H4 (cell line): ENCODE measurements at regions not wholly inside any gene's neighbourhood (a gene's known extent, or its start where the extent isn't known, plus 50 kb on each side); places are given as distances from the start of the nearest gene placed in this dataset.
A peak's percentile ranks its signal among the peaks of the same experiment; 100 is the strongest.

Experiments used
- DNase-seq: peaks from one replicate; pipeline ENCODE4 v3.0.0-alpha.2; 2015; ENCODE audit warnings: low spot score

DNA sequence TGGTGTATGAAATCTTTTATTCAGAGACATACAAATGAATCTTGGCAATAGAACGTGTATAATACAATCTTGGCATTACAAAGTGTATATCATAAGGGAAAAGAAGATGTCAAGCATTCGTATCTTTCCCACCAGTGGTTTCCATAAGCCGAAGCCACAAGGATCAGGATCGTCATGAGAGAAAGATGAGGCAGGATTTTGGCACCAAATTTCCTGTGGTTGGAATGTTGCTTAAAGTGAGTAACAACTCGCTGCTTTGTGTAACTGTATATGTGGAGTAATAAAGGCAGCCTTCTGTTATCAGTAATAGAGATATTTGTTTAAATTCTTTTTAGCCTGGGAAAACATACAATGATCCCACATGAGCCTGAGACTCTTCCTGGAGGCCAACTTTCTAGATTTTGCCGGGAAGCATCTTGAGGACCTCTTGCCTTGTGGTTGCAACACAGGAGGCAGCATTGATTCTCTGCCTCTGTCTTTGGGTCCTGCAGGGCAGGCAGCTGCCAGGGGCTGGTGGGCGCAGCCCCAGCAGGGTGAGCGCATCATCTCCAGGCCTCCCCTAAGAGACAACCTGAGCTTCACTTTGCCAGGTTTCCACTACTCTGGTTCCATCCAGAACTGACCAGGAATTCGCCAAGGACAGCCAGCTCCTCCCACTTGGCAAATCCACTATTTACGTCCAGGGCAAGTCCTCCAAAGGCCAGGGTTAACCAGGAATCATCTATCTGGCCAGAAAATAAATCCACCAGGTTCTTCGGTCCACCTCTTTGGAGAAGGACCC, 230.9 kb upstream of the SULF2 start:
- DNase-seq: peak; percentile 91

DNA sequence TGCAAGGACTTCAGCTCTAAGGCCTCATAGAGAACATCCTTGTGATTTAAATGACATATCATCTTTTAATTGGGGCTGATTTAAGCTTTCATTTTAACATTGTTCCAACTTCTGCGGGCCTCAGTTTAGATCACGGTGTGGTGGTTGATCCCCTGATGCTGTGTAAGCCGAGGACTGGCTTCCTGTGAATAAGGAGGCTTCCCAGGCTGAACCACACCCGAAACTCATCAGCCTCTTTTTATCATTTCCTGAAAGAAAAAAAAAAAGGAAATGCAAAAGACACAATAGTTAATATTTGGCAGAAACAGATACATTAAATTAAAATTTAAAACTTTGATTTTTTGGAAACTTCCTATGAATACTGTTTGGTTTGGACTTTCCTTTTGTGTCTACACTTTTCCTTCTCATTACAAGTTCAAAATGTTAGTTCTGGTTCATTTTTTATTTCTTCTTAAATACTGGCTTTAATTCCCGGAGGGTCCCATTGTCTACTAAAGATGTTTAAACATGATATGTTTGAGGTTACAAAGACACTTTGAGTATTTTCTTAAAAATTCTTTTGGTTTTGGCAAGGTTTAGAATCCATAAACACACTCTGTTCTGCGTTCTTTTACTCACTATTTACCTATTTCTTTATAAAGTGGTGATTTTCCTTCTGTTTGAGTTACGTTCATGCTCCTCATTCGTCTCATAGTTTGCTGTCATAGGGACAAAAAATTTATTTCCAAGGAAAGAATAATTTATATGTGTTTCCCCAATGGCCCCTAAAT, 230.0 kb upstream of the SULF2 start:
- DNase-seq: peak; percentile 42

- peak; percentile 76 for DNase-seq
Observed at GRCh38 chr20:48012401-48012974, 227.2 kb upstream of the SULF2 start.

- DNase-seq: no peak
Observed at GRCh38 chr20:48011025-48011424, 225.7 kb upstream of the SULF2 start.

- DNase-seq: no peak
Observed at GRCh38 chr20:48010623-48011022, 225.3 kb upstream of the SULF2 start.

DNA sequence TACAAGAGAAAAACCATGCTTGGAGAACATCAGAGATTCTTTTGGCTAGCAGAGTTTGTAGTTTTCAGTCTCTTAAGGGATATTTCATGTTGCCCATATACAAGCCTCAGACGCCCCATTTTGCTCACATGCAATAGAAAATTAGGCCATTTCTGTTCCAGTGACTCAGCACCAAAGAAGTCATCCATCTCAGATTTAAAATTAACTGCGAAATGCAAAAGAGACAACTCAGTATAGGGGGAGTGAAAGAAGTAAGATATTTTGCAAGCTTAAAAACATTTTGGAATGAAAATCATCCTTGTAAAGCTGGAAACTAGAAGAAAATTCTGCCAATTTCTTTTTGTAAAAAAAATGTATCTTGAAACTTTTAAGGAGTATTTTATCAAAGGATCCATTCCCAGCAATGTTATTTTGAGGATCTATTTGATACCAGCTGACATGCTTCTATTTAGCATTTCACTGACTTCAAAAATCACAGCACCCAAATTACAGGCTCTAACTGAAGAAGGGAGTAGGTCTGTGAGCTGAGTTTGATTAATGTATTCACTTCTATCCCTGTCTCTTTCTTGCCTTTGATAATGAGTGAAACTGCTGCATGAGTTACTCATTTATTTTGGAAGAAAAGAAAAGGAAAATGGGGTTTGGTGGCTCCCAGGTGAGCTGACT, 223.7 kb upstream of the SULF2 start:
- no peak for DNase-seq

DNA sequence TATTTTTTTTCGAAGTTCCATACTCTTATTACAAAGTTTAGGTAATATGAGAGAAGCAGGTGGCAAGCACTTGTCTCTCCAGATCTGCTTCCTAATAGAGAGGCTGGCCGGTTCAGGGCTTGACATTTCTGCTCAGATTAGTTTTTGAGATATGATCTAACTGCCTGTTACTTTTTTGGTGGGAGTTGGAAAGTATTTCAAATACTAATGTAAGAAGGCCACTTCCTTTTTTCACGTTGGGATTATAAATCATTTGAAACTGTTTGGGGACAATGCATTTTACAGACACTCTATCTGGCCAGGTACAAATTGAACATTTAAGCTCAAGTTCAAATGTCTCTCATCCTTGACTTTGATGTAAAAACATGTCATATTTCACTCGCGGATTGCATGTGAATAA, 222.1 kb upstream of the SULF2 start:
- DNase-seq: no peak

DNA sequence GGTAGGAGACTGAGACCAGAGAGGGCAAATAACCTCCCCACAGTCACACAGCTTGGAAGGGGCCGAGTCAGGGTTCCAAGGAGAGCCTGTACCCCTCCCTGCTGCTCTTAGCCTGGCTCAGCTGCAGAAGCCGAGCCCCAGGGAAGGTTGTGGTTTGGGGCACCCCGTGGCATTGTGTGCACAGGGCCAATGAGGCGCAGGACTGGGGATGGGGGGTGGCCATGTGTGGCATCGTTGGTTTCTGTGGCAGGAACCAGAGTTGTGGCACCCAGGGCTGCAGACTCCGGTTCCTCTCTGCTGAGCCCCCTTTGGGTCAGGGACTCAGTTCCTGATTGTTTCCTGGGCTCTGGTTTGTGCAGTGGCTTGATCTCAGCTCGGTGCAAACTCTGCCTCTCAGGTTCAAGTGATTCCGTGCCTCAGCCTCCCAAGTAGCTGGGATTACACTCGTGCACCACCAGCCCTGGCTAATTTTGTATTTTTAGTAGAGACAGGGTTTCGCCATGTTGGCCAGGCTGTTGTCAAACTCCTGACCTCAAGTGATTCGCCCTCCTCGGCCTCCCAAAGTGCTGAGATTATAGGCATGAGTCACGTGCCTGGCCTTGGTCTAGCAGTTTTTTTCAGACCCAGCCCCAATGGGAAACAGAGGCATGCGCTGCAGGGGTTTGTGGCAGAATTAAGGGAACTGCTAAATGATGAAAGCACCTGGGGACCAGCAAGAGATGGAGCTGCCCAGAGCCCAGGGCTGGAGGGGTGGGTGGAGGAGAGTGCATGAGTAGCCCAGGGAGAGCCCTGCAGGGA, 221.0 kb upstream of the SULF2 start:
- no peak for DNase-seq

- no peak for DNase-seq
Observed at GRCh38 chr20:48003021-48003420, 217.7 kb upstream of the SULF2 start.

GRCh38 chr20:48002517-48002970, 217.3 kb upstream of the SULF2 start:
- DNase-seq: peak; percentile 22

GRCh38 chr20:47999166-47999565, 213.9 kb upstream of the SULF2 start:
- DNase-seq: no peak

- no peak for DNase-seq
Observed at GRCh38 chr20:47998736-47999135, 213.5 kb upstream of the SULF2 start.

- DNase-seq: no peak
Observed at GRCh38 chr20:47995661-47996060, 210.4 kb upstream of the SULF2 start.

DNA sequence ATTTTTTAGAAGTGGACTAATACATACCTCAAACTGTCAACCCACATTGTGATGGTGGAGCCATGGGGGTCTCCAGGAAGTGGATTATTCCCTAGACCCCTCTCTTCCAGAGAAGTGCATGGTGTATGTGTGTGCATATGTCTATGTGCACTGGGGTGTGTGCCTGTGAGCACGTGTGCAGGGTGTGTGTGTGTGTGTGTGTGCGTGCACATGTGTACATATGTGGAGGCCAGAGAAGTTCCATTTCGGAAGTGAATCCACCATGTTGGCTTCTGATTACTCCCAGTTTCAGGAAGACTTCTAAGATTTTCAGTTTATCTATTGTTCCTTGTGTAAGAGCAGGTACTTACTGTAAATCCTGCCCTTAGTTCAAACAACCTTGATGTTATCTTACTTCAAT, 208.5 kb upstream of the SULF2 start:
- no peak for DNase-seq

- no peak for DNase-seq
Observed at GRCh38 chr20:47993035-47993755, 207.9 kb upstream of the SULF2 start.

DNA sequence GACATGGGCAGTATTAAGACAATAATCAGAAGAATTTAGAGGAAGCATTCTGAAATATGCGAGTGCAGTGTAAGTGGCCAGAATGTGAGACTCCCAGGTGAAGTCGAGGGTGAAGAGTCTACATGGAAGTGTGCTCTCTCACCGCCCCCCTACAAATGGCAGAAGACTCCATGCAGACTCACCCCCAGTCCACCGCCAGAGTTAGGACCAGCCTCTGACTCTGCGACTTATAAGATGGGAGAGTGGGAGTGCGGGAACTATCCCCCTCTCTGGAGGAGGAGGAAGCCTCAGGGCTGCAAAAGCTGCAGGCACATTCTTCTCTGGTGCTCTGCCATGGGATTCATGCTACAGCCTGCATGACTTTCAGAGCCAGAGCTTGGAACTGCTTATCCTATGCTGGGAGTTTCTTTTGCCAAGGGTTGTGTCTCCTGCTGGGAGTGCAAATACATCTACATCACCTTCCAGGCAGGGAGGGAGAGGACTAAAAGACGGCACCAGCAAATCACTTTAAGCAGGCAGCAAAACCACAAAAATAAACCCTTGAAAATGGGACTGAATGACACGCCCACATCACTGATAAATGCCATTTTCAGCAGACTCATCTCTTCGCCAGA, 206.7 kb upstream of the SULF2 start:
- no peak for DNase-seq

DNA sequence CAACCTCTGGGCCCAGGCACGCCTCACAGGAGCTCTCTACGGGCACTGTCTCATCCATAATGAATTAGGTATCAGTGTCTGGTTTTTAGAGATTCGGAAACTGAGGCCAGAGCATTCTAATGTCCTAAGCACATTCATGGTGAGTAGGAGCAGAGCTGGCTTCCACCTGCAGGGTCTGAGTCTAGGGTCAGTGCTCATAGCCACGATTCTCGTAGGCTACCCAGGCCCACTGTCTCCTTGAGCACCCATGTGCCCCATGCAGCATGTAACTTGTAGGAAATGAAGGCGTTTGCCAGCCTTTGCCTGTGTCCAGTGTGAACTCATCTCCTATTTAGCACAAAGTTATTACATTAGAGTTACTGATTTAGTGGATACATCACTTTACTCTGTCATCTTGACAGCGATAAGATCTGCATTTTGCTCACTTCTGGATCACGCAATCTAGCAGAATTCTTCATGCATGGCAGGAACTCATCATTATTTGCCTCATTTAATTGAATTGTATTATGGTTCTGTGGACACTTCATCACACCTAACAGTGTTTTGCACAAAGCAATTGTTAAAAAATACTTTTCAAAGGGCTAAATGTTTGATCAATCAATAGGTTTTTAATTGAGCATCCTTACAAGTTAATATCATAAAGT, 205.3 kb upstream of the SULF2 start:
- DNase-seq: no peak

- DNase-seq: peak; percentile 62
Observed at GRCh38 chr20:47989957-47990356, 204.7 kb upstream of the SULF2 start.

- DNase-seq: no peak
Observed at GRCh38 chr20:47988676-47989075, 203.4 kb upstream of the SULF2 start.
